CD8-positive, alpha-beta memory T cell (primary cell): ENCODE measurements at regions not wholly inside any gene's neighbourhood (a gene's known extent, or its start where the extent isn't known, plus 50 kb on each side); places are given as distances from the start of the nearest gene placed in this dataset.
A peak's percentile ranks its signal among the peaks of the same experiment; 100 is the strongest.

ENCODE experiments used
- CTCF ChIA-PET: fragments of 350-600 bp; sonication (Branson Sonifier 250); formaldehyde crosslinking; loops from one replicate; lab custom pipeline; 2021; ENCODE audit warnings: antibody characterized with exemption; lab: Charles Lee
- POLR2A ChIA-PET: fragments of 350-600 bp; sonication (Branson Sonifier 250); formaldehyde crosslinking; loops from one replicate; lab custom pipeline; 2021; ENCODE audit warnings: antibody characterized with exemption; lab: Charles Lee
- DNase-seq, 5 donors: peaks; one replicate each; pipeline versions ENCODE4 v3.0.0 to v3.0.0-alpha.2; 2020 to 2022; ENCODE audit warnings: mixed read lengths in 1 of 5
- H3K27ac ChIP-seq: one replicate; pipeline ENCODE4 v1.7.0; 2013; ENCODE audit warnings: low read depth, mild to moderate bottlenecking, low read length, moderate library complexity
- H3K27me3 ChIP-seq: 2 replicates; pipeline ENCODE4 v1.7.0; 2013; ENCODE audit warnings: low read length, mild to moderate bottlenecking; ENCODE audit not compliant: insufficient read depth, poor library complexity, severe bottlenecking
- H3K36me3 ChIP-seq: 2 replicates; pipeline ENCODE4 v1.7.0; 2013; ENCODE audit warnings: mild to moderate bottlenecking, low read length, moderate library complexity; ENCODE audit not compliant: insufficient read depth
- H3K4me1 ChIP-seq: 2 replicates; pipeline ENCODE4 v1.7.0; 2013; ENCODE audit warnings: mild to moderate bottlenecking, low read length, moderate library complexity; ENCODE audit not compliant: insufficient read depth
- H3K4me3 ChIP-seq: 2 replicates; pipeline ENCODE4 v1.7.0; 2013; ENCODE audit warnings: mild to moderate bottlenecking, low read length
- H3K9me3 ChIP-seq: 2 replicates; pipeline ENCODE4 v1.7.0; 2013; ENCODE audit warnings: mild to moderate bottlenecking, low read length
- H3K27ac Mint-ChIP-seq, 8 donors: one replicate each; pipeline ENCODE4 v1.8.0; 2020 to 2021; ENCODE audit warnings: mixed read lengths in 8 of 8, mild to moderate bottlenecking in 6 of 8, inconsistent platforms in 3 of 8, moderate library complexity in 3 of 8
- H3K27me3 Mint-ChIP-seq, 2 donors: one replicate each; pipeline ENCODE4 v1.8.0; 2020 to 2021; ENCODE audit warnings: mixed read lengths in 2 of 2, mild to moderate bottlenecking in 1 of 2, moderate library complexity in 1 of 2
- H3K36me3 Mint-ChIP-seq, 3 donors: one replicate each; pipeline ENCODE4 v1.8.0; 2020 to 2021; ENCODE audit warnings: mixed read lengths in 3 of 3, inconsistent platforms in 1 of 3, mild to moderate bottlenecking in 1 of 3
- H3K4me1 Mint-ChIP-seq, 3 donors: one replicate each; pipeline ENCODE4 v1.8.0; 2020 to 2021; ENCODE audit warnings: mixed read lengths in 3 of 3, inconsistent platforms in 1 of 3, mild to moderate bottlenecking in 1 of 3
- H3K4me3 Mint-ChIP-seq, 7 donors: one replicate each; pipeline ENCODE4 v1.8.0; 2020 to 2021; ENCODE audit warnings: mixed read lengths in 7 of 7, mild to moderate bottlenecking in 6 of 7, moderate library complexity in 4 of 7, inconsistent platforms in 2 of 7
- H3K9me3 Mint-ChIP-seq, 5 donors: one replicate each; pipeline ENCODE4 v1.8.0; 2020 to 2022; ENCODE audit warnings: mixed read lengths in 5 of 5, mild to moderate bottlenecking in 3 of 5, moderate library complexity in 2 of 5, inconsistent platforms in 1 of 5

- Mint-ChIP-seq H3K36me3 (no peaks in the 10 kb centered on the region), H3K27ac (peak overlapping the region; percentile 88 to 95 (median 90)), H3K27me3 (no peaks in the 10 kb centered on the region), H3K4me3 (peak overlapping the region in 5 of 7 donors; percentile 17 to 76 (median 47)), H3K9me3 (no peaks in the 10 kb centered on the region), H3K4me1 (peaks cover 73 to 94% (median 90%) of the 10 kb centered on the region in 3 donors)
- H3K36me3 ChIP-seq, result no peaks in the 10 kb centered on the region
- peak in 1 of 5 donors; percentile 55 for DNase-seq
- no peak overlapping the region for H3K4me3 ChIP-seq
- no peaks in the 10 kb centered on the region for H3K9me3 ChIP-seq
- H3K27me3 ChIP-seq, result no peaks in the 10 kb centered on the region
- POLR2A ChIA-PET, result interaction anchor here (0.7 to 3.1 kb wide), 6 partner anchors 9 to 58 kb away, joined by 3 to 12 read pairs (median 4); no protein-coding TSS in a partner anchor
- peaks cover 83% of the 10 kb centered on the region for H3K4me1 ChIP-seq
- CTCF ChIA-PET, result interaction anchor here (1.0 to 3.2 kb wide), 12 partner anchors 10 to 156 kb away, joined by 3 to 23 read pairs (median 4); no protein-coding TSS in a partner anchor
- no peak overlapping the region for H3K27ac ChIP-seq
Measured at GRCh38 chr2:196233805-196234475, 62.6 kb upstream of the STK17B start.

GRCh38 chr2:196234672-196235071 is 63.3 kb upstream of the STK17B start:
- Mint-ChIP-seq H3K4me3 (peak overlapping the region; percentile 15 to 76 (median 64)), H3K27ac (peak overlapping the region; percentile 88 to 98 (median 92)), H3K36me3 (no peaks in the 10 kb centered on the region), H3K27me3 (no peaks in the 10 kb centered on the region), H3K9me3 (no peaks in the 10 kb centered on the region), H3K4me1 (peaks cover 76 to 94% (median 90%) of the 10 kb centered on the region in 3 donors)
- Histone ChIP-seq H3K27me3 (no peaks in the 10 kb centered on the region), H3K27ac (no peak overlapping the region), H3K4me1 (peaks cover 84% of the 10 kb centered on the region), H3K36me3 (no peaks in the 10 kb centered on the region), H3K4me3 (peak overlapping the region; percentile 2), H3K9me3 (no peaks in the 10 kb centered on the region)
- DNase-seq, result peak in 2 of 5 donors; percentile 15 to 77
- ChIA-PET CTCF (interaction anchor here (0.7 to 3.2 kb wide), 9 partner anchors 10 to 157 kb away, joined by 3 to 23 read pairs (median 3); no protein-coding TSS in a partner anchor), POLR2A (interaction anchor here (0.7 to 3.1 kb wide), 4 partner anchors 8 to 63 kb away, joined by 3 to 12 read pairs (median 5); partner anchors contain the start of gene STK17B)

DNA sequence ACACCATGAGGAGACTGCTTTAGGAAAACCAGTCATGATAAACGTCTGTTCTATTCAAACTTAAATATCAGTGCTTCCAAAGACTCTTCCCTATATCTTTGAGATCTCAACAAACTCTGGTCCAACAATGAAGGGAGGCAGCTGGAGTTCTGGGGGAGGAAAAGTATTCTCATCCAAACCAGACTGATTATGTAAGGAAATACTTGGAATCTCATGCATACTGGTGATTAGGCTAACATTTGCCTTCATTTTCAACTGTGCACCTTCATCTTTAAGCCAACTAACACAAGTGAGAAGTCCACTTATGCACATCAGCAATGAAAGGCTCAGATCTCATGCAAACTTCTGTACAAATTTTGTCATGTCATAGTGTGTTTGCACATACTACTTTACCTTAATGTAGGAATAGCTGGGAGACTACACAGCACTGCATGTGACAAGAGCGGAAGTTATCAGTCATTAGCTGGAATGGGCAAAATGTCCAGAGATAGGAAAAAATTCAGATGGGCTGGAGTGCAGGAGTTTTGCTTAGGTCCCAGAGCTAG is 67.5 kb upstream of the STK17B start:
- no peaks in the 10 kb centered on the region for H3K9me3 Mint-ChIP-seq
- Histone ChIP-seq H3K27me3 (no peaks in the 10 kb centered on the region), H3K27ac (peak overlapping the region; percentile 60), H3K9me3 (no peaks in the 10 kb centered on the region), H3K4me3 (peak overlapping the region; percentile 9), H3K4me1 (peaks cover 78% of the 10 kb centered on the region), H3K36me3 (no peaks in the 10 kb centered on the region)
- peak overlapping the region; percentile 82 to 98 (median 92) for H3K27ac Mint-ChIP-seq
- POLR2A ChIA-PET, result interaction anchor here (1.5 to 1.7 kb wide), 2 partner anchors 20 to 63 kb away, joined by 5 read pairs; no protein-coding TSS in a partner anchor
- no peaks in the 10 kb centered on the region for H3K36me3 Mint-ChIP-seq
- no peak for DNase-seq
- H3K4me3 Mint-ChIP-seq, result peak overlapping the region; percentile 34 to 80 (median 44)
- CTCF ChIA-PET, result interaction anchor here (0.9 to 2.7 kb wide), 8 partner anchors 10 to 160 kb away, joined by 3 to 11 read pairs (median 5); partner anchors contain the start of gene STK17B
- H3K27me3 Mint-ChIP-seq, result no peaks in the 10 kb centered on the region
- H3K4me1 Mint-ChIP-seq, result peaks cover 76 to 87% (median 81%) of the 10 kb centered on the region in 3 donors

GRCh38 chr2:196239622-196240587 is 68.5 kb upstream of the STK17B start:
- H3K27me3 Mint-ChIP-seq, result no peaks in the 10 kb centered on the region
- Histone ChIP-seq H3K36me3 (no peaks in the 10 kb centered on the region), H3K27me3 (no peaks in the 10 kb centered on the region), H3K4me1 (peaks cover 74% of the 10 kb centered on the region), H3K9me3 (no peaks in the 10 kb centered on the region), H3K27ac (peak overlapping the region; percentile 60), H3K4me3 (peak overlapping the region; percentile 40)
- peak; percentile 64 to 92 (median 85) for DNase-seq
- H3K9me3 Mint-ChIP-seq, result no peaks in the 10 kb centered on the region
- peak overlapping the region; percentile 84 to 98 (median 92) for H3K27ac Mint-ChIP-seq
- H3K4me1 Mint-ChIP-seq, result peaks cover 68 to 82% (median 77%) of the 10 kb centered on the region in 3 donors
- H3K4me3 Mint-ChIP-seq, result peak overlapping the region; percentile 44 to 73 (median 66)
- POLR2A ChIA-PET, result interaction anchor here (0.5 to 2.3 kb wide), 11 partner anchors 9 to 1041 kb away, joined by 3 to 12 read pairs (median 4); no protein-coding TSS in a partner anchor
- CTCF ChIA-PET, result interaction anchor here (0.6 to 3.7 kb wide), 16 partner anchors 9 to 171 kb away, joined by 3 to 14 read pairs (median 4); partner anchors contain the start of genes DNAH7 and STK17B
- H3K36me3 Mint-ChIP-seq, result no peaks in the 10 kb centered on the region

- Histone ChIP-seq H3K27me3 (no peaks in the 10 kb centered on the region), H3K4me3 (no peak overlapping the region), H3K9me3 (no peaks in the 10 kb centered on the region), H3K27ac (peak overlapping the region; percentile 10), H3K36me3 (no peaks in the 10 kb centered on the region), H3K4me1 (peaks cover 70% of the 10 kb centered on the region)
- Mint-ChIP-seq H3K27me3 (no peaks in the 10 kb centered on the region), H3K9me3 (no peaks in the 10 kb centered on the region), H3K4me3 (peak overlapping the region; percentile 48 to 73 (median 67)), H3K4me1 (peaks cover 62 to 82% (median 74%) of the 10 kb centered on the region in 3 donors), H3K27ac (peak overlapping the region; percentile 87 to 98 (median 94)), H3K36me3 (no peaks in the 10 kb centered on the region)
- ChIA-PET POLR2A (interaction anchor here (0.5 to 2.3 kb wide), 5 partner anchors 34 to 70 kb away, joined by 3 to 12 read pairs (median 4); partner anchors contain the start of gene STK17B), CTCF (interaction anchor here (0.9 to 3.7 kb wide), 9 partner anchors 8 to 163 kb away, joined by 3 to 14 read pairs (median 3); partner anchors contain the start of gene STK17B)
- DNase-seq, result no peak
Measured at GRCh38 chr2:196241175-196241574, 69.8 kb upstream of the STK17B start.

GRCh38 chr2:196242131-196242620 is 70.8 kb upstream of the STK17B start:
- Histone ChIP-seq H3K27ac (peak overlapping the region; percentile 5), H3K4me3 (no peak overlapping the region), H3K9me3 (no peaks in the 10 kb centered on the region), H3K4me1 (peaks cover 61% of the 10 kb centered on the region), H3K27me3 (no peaks in the 10 kb centered on the region), H3K36me3 (no peaks in the 10 kb centered on the region)
- Mint-ChIP-seq H3K4me3 (peak overlapping the region; percentile 34 to 74 (median 71)), H3K27ac (peak overlapping the region; percentile 87 to 98 (median 95)), H3K27me3 (no peaks in the 10 kb centered on the region), H3K9me3 (no peaks in the 10 kb centered on the region), H3K4me1 (peaks cover 54 to 73% (median 65%) of the 10 kb centered on the region in 3 donors), H3K36me3 (no peaks in the 10 kb centered on the region)
- CTCF ChIA-PET, result interaction anchor here (0.9 to 3.7 kb wide), 7 partner anchors 10 to 164 kb away, joined by 3 to 14 read pairs (median 5); partner anchors contain the start of gene STK17B
- DNase-seq, result peak in 2 of 5 donors; percentile 63 to 71
- POLR2A ChIA-PET, result interaction anchor here (0.8 to 1.4 kb wide), 5 partner anchors 8 to 78 kb away, joined by 3 to 5 read pairs (median 3); partner anchors contain the start of gene STK17B
